Ecto neural progenitor cell (in vitro differentiated cells): ENCODE measurements at regions not wholly inside any gene's neighbourhood (a gene's known extent, or its start where the extent isn't known, plus 50 kb on each side); places are given as distances from the start of the nearest gene placed in this dataset.
"Not testable (repeated sequence)": the region's sequence is repeated elsewhere in the genome, so short reads cannot be mapped to it uniquely, and the experiment has no call there.

Source experiments
- DNase-seq: peaks from one replicate; pipeline ENCODE4 v3.0.0-alpha.2; 2018; ENCODE audit warnings: low spot score

GRCh38 chr12:67042697-67043131 lies 226.4 kb upstream of the CAND1 start:
- DNase-seq, result no peak

GRCh38 chr12:67043771-67044170 lies 225.4 kb upstream of the CAND1 start:
- no peak for DNase-seq

- no peak for DNase-seq
Measured at GRCh38 chr12:67045650-67046049, 223.5 kb upstream of the CAND1 start.

GRCh38 chr12:67046062-67046461 lies 223.1 kb upstream of the CAND1 start:
- no peak for DNase-seq

GRCh38 chr12:67047634-67048033 lies 221.5 kb upstream of the CAND1 start:
- no peak for DNase-seq

GRCh38 chr12:67048371-67048770 lies 220.8 kb upstream of the CAND1 start:
- DNase-seq, result no peak

- not testable (repeated sequence) for DNase-seq
Measured at GRCh38 chr12:67049199-67049598, 220.0 kb upstream of the CAND1 start.

- DNase-seq, result no peak
Measured at GRCh38 chr12:67052981-67053380, 216.2 kb upstream of the CAND1 start.

- DNase-seq, result no peak
Measured at GRCh38 chr12:67056329-67056728, 212.8 kb upstream of the CAND1 start.

- DNase-seq, result no peak
Measured at GRCh38 chr12:67057072-67057471, 212.1 kb upstream of the CAND1 start.

GRCh38 chr12:67062193-67062592 lies 207.0 kb upstream of the CAND1 start:
- DNase-seq, result no peak

GRCh38 chr12:67067453-67068203 lies 201.5 kb upstream of the CAND1 start:
- DNase-seq, result peak; percentile 67

- peak; percentile 76 for DNase-seq
Measured at GRCh38 chr12:67068204-67068731, 200.9 kb upstream of the CAND1 start.

GRCh38 chr12:67068761-67069450 lies 200.3 kb upstream of the CAND1 start:
- peak; percentile 86 for DNase-seq

GRCh38 chr12:67069451-67070306 lies 199.5 kb upstream of the CAND1 start:
- DNase-seq, result peak; percentile 89

GRCh38 chr12:67070307-67070600 lies 198.9 kb upstream of the CAND1 start:
- DNase-seq, result no peak

- no peak for DNase-seq
Measured at GRCh38 chr12:67070604-67071003, 198.6 kb upstream of the CAND1 start.

GRCh38 chr12:67072281-67072680 lies 196.9 kb upstream of the CAND1 start:
- DNase-seq, result not testable (repeated sequence)

- no peak for DNase-seq
Measured at GRCh38 chr12:67073336-67073735, 195.8 kb upstream of the CAND1 start.

GRCh38 chr12:67074072-67074471 lies 195.1 kb upstream of the CAND1 start:
- no peak for DNase-seq

GRCh38 chr12:67077617-67078016 lies 191.5 kb upstream of the CAND1 start:
- DNase-seq, result no peak

- no peak for DNase-seq
Measured at GRCh38 chr12:67078957-67079356, 190.2 kb upstream of the CAND1 start.

GRCh38 chr12:67080637-67081036 lies 188.5 kb upstream of the CAND1 start:
- no peak for DNase-seq
